Left lobe of liver (tissue), 2 donors: ENCODE measurements at regions not wholly inside any gene's neighbourhood (a gene's known extent, or its start where the extent isn't known, plus 50 kb on each side); places are given as distances from the start of the nearest gene placed in this dataset.

Experiments
- ATAC-seq: fragments of 200-7000 bp; cut with Tn5 transposase; one replicate; pipeline ENCODE4 v1.9.1; 2020; ENCODE audit warnings: mild to moderate bottlenecking, moderate library complexity
- DNase-seq: peaks from one replicate; pipeline ENCODE4 v3.0.0-alpha.2; 2020; ENCODE audit warnings: low spot score
- donor health status: DM: no; HTN: no; CAD: no; lungs with moderate emphysema.
- donor health status: DM: no; HTN: yes; CAD: no.

DNA sequence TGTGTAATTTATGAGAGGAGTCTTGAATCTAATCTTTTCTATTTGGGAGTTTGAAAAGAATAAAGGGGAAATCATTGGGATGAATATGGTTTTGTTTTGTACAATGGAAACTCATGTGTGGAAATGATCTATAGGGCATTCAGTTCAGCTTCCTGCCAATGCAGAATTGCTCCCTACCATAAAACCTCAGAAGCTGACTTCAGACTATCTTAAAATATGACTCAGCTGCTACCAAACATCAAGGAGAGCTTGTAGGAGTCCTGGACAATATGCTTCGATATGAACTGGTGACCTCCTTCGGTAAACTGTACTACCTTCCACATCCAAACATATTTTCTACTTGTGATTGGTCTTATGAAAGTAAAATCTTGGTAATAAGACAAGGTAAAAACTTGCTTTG, 160.6 kb downstream of the CAPZA3 start:
- no peak for ATAC-seq
- no peak for DNase-seq

DNA sequence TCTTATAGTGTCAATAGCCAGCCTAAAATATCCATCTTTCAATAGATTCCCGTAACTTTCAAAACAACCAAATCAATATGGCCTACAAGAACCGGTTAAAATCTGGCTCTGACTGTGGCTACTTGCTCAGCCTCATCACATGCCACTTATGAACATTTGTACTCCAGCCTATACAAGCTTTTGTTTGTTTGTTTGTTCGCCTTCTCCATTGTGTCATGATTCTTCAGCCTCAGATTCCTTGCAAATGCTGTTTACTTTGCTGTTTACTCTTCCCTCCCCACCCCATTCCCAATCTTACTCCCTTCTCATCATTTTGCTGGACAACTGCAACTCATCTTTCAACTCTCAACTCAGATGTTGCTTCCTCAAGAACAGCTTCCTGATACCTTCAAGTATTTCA, 161.2 kb downstream of the CAPZA3 start:
- DNase-seq (no peak), ATAC-seq (no peak)

DNA sequence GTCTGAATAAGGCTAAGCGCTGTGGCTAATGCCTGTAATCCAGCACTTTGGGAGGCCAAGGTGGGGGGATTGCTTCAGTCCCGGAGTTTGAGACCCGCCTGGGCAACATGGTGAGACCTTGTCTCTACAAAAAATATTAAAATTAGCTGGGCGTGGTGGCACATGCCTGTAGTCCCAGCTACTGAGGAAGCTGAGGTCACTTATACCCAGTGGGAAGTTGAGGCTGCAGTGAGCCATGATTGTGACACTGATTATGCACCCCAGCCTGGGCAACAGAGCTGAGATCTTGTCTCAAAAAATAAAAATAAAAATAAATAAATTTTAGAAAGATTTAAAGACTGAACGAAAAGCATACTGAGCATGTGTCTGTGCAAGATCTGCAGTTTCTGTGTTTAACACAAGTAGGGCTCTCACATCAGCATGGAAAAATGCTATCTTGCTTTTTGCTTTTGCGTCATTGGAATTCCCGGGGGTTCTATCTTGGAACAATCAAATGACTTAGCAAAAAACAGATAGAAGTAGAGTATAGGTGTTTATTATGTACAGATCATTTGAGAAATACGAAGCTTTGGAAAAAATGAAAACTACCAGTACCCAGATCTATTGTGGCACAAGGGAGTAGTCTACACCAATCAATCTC, 161.9 kb downstream of the CAPZA3 start:
- DNase-seq (no peak), ATAC-seq (no peak)

DNA sequence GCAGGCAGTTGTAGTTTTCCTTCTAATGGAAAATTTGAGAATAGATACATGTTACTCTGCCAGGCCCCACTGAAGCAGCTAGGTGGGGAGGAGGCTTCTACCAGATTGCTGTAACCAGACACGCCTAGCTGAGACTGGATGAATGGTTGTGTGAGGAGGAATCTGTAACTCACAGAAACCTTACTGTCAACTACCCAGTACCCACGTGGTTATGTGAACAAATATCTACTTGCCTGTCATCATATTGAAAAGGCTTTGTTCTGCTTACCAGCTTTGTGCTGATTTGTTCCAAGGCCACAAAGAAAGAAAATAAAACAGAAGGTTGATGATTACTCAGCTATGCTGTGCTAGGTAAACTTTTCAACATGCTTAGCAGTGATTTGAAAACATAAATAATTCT, 167.2 kb downstream of the CAPZA3 start:
- no peak for DNase-seq
- no peak for ATAC-seq

DNA sequence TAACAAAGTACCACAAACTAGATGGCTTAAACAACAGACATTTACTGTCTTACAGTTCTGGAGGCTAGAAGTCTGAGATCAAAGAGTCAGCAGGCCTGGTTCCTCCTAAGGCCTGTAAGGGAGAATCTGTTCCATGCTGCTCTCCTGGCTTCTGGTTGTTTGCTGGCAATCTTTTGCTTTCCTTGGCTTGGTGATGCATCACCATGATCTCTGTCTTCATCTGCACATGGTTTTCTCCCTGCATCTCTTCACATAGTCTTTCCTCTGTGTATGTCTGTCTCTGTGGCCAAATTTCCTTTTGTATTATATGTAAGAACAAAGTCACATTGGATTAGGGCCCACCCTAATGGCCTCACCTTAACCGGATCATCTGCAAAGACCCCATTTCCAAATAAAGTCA, 168.5 kb downstream of the CAPZA3 start:
- no peak for ATAC-seq

DNA sequence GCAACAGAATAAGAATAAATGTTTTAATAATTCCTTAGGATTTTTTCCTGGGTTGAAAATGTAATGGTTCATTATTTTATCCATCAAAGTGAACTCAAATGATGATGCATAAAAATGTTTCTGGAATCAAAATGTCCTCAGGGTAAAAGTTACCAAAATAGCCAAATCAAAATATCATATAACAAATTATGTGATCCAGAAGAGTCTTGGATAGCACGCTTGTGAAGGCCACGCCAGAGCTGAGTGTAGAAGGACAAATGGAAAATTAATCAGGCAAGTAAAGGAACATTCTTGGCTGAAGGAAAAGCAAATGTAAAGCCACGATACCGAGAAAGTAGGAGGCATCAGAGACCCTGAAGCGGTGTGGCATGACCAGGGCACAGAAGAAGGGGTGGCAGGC, 169.2 kb downstream of the CAPZA3 start:
- ATAC-seq: no peak

More for the DNA sequence above, 168.5 kb downstream of the CAPZA3 start:
- no peak for DNase-seq

DNA sequence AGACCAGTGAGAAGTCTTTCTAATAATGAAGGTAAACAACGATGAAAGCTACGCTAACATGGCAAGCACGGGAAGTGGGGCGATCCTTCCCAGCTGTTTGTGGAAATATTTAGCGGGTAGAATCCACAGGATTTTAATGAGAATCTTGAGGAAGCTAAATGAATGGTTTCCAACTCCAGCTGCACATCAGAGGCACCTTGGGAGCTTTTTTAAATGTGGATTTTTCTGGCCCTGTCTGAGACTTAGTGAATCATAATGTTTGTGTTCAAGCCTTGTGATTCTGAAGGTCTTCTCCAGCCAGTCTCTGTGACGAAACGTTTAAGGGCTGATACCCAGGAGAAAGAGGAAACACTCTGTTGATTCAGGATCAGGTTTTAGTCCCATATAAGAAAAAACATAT, 169.8 kb downstream of the CAPZA3 start:
- no peak for ATAC-seq
- DNase-seq: no peak

More for the DNA sequence above, 169.2 kb downstream of the CAPZA3 start:
- DNase-seq: no peak

DNA sequence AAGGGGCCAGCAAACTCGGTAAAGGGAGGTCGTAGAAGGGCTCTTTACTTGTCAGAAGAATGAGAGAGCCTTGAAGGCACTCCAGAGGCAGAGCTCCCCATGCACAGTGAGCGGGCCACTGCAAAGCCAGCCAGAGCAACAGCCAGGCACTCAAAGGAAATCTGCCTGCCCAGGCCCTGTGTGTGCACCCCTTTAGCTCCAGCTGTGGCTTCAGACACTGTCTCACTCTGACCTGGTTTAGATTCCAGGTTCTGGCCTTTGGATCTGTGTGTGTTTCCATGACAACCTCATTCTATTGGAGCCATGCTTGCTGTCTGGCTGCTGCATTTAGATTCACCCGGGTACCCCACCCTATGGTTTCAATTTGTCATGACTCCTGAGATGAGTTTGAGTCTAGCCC, 170.3 kb downstream of the CAPZA3 start:
- ATAC-seq (no peak), DNase-seq (no peak)

DNA sequence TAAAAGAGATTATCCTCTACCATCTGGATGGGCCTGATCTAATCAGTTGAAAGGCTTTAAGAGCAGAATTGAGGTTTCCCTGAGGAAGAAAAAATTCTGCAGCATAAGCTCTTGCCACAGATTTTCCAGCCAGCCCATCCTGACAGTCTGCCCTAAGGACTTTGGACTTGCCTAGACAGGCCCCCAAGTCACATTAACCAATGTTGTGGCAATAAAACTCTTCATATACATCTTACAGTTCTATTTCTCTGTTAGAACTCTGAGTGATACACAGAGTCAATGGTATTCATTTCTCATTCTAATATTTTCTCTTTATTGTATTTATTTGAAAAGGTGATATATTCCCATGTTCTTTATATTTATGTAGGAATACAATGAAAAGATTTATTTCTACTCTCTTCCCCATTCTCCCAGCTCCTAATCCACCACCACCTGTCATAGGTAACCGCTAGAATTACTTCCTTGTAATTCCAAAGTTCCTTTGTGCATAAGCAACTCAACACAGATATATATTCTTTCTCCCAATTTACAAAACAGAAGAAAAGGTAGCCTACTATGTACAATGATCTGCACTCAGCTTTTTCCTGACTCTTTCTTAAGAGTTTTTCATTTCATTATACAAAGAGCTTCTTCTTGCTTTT, 182.1 kb downstream of the CAPZA3 start:
- no peak for DNase-seq
- peak; percentile 46 for ATAC-seq

DNA sequence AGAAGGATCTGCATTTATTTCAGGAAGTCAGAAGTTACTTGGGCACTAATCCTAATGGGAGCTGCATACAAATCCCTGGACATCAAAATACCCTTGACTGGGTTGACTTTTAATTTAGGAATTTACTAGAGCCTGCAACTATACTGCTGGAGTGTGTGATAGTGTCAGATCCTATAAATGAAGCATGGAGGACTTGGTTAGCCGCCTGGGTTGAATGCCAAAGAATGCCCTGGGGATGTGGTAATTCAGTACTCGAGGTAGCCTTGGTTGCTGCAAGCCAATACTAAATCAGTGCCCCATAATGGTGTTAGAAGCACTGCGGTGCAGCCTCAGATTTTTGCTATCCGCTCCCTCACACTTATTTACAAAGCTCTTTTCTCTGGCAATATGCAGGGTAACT, 184.9 kb downstream of the CAPZA3 start:
- no peak for DNase-seq
- ATAC-seq: no peak

DNA sequence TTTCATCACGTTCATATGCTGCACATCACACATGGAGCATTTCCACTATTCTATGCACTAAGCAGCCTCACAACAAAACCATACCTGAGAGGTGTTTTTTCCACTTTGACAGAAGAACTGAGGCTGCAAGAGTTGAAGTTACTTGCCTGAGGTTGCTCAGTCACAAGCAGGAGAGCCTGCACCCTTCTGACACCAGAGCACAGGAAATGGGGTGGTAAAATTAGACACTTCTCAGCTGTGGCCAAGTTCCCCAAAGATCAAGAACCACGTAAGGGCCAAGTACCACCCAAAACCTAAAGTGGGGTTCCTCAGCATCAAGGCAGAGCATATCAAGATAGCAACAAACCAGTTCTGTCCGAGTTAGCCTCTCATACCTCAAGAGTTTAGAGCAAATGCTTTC, 185.8 kb downstream of the CAPZA3 start:
- no peak for DNase-seq
- ATAC-seq: no peak

DNA sequence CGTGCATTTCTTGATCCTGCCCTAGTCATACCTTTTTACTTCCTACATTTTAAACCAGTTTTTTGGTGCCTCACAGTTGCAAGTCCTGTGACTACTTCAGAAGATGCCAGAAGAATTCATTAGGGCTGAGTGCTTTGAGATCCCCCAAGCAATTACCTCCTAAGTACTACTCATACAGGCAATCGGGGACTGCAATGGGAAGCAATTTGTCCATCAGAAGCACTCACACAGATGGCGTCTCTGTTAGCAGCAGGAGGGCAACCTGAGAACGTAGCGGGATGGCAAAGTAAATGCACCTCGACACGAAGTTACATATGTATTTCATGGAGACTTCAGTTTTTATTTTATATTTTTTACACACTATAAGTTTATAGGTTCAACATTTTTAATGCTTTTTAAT, 188.3 kb downstream of the CAPZA3 start:
- ATAC-seq (no peak), DNase-seq (no peak)

DNA sequence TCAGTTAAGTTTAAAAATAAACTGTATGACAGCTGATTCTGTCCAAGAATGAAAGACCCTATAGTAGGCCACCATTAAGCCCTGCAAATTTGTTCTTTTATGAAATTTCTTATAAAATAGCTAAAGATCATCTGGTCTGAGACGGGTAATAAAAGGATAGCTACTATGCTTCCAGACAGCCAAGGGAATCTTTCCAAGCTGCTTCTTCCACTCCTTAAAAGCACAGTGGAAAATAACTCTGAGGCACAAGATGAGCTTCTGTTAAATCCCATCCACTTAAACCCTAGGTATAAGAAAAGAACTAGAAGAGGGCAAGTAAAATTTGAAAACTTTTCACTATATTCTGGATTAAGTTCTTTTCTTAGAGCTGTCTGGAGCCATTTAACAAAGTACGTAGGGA, 194.3 kb downstream of the CAPZA3 start:
- DNase-seq (no peak), ATAC-seq (no peak)

DNA sequence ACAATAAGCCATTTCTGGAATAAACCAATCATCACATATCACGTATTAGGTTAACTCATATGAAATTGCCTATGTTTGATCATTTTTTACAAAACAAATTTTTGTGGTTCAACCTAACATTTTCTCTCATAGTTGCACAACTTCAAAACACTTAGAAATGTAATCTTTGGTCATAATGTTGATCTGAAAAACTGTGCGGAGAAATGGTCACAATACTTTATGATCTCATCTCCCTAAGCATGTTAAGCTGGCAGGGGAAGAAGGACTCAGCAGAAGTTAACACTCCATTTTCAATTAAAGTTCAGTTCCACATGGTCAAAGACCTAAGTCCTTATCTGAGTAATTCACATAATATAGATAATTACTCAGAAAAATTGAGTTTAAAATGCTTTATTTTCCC, 194.8 kb downstream of the CAPZA3 start:
- ATAC-seq: no peak
- no peak for DNase-seq

DNA sequence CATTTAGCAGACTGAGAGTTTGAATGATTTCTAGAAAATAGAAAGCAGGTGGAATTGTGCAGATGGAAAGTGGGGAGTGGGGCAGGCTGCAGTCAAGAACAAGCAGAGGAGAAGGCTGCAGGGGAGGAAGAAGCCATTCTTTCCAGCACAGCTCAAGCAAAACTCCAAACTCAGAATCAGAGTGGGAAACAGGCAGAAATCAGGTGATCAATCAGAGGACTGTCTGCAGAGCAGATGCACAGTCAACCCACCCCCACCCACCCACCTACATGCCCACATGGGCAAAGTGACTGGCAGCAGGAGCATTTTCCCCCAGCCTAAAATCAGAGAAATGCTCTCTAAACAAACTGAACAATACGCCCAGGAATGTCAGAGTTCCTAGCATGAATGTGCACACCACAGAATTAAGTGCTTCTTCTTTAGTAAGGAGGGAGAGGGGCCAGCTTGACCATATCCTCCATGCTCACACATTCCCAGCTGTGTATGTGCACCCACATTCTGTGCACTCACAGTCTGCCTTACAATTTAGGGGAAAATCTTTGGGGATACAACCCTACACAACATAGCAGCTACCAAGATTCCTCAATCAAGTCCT, 194.1 kb upstream of the PLEKHA5 start:
- no peak for DNase-seq
- ATAC-seq: no peak

DNA sequence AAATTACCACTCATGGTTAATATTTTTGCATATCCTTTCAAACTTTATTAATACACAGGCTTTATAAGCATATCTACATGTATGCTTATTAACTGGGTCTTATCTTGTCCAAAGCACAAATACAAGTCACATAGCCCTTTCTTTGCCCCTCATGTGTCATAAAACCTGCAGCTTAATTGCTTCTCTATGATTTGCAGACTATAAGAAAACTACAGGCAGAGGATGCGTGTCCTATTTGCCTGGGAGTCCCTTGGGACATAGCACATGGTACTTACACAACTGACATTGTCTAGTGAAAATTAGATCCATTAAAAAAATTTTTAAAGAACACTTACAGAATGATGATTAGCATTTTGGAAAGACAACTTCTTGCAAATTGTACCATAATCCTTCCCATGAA, 190.5 kb upstream of the PLEKHA5 start:
- no peak for ATAC-seq
- DNase-seq: no peak

DNA sequence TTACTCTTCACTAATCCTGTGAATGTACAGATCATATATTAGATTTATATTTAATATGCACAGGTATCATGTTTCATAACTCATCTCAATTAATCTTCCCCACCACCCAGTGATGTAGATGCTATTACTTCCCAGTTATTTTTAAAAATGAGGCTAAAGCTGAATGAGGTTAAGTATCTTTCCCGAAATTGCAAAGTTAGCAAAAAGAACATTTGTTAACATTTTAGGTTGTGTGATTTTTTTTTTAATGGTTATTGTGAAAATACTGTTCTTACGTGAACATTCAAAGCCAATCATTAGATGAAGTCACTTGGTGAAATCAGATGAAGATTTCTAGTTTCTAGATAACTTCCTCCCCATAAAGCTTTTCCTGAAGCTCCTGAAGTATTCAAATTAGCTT, 186.9 kb upstream of the PLEKHA5 start:
- DNase-seq (no peak), ATAC-seq (no peak)

DNA sequence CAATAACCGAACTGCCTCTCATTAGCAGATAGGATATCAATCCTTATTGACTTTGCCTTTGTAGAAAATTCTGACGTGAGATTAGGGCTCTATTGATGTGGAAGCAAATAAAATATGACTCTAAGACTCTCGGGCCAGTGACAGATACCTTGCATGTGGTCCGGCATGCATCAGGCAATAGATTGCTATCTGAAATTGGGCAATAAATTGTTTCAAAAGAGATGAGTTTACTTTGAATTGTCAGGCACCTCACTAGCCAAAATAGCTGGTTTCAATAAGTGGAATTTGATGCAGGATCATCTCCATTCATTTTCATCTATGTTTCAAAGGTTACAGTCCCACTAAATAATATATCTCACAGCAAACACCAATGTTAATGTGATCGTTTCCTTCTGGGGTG, 186.3 kb upstream of the PLEKHA5 start:
- ATAC-seq: peak; percentile 84
- DNase-seq: no peak

DNA sequence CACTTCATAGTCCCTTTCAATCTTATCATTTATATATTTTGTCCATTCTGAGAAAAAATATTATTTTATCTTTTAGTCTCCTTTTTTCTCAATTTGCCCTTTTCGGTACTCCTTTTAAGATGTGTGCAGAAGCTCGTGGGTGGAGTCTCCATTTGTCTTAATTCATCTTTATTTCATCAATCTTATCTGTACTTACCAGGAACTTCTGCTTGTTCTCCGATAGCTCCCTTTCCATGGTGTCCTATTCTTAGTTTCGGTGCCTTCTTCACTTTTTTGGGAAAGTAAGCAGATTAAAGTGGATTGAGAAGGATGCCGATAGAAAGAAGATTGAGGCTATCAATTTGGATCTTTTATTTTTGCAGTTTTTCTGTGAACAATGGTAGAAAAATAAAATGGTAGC, 183.4 kb upstream of the PLEKHA5 start:
- DNase-seq (no peak), ATAC-seq (no peak)

DNA sequence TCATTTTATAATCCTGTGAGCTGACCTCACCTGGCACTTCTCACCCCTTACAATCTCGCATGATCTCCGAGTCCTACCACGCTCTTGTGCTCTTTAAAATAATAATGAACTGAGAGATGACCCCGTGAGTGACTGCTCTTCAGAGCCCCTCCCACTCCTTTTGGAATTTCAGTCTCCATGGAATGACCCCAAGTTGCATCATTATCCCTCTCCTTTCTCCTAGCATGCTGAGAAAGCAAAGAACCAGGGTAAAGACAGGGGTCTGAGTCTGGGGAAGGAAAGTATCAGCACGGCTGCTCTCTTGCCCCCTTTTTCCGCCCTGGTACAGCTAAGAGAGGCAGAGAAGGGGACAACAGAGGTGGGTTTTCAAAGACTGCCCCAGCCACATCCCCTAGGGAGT, 178.3 kb upstream of the PLEKHA5 start:
- ATAC-seq (no peak), DNase-seq (no peak)

DNA sequence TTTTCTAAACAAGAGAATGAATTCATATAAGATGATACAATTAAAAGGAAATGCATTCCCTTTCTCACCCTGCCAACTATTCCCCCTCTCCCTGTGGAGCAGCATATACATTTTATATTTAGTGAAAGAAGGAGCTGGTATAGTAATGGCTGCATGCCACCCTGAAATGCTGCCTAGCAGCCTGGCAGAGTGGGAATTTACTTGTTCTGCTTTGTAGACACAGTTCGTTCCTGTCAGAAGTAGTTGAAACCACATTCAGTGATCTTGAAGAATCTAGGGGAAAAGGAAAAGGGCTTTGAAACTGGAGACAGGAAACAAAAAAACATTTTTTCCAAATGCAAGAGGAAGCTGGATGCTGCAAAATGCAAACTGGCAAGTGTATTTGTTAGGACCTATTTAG, 176.0 kb upstream of the PLEKHA5 start:
- ATAC-seq (no peak), DNase-seq (no peak)

DNA sequence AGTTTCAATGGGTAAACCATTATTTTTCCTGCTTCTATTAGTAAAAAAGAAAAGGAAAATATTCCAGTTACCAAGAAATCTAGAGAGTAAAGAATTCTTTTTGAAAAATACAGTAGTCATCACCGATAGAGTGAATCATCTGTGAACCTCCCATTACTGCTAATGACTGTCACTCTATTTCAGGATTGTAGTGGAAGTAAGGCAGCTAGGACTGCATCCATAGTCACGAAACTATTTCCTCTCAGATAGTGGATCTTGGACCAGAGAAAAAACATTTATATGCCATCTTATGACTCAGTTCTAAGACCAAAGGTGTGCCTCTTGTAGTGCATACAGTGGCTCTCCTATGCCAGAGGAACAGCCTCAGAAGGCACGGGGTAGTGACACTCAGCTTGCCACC, 173.9 kb upstream of the PLEKHA5 start:
- ATAC-seq: no peak
- DNase-seq: no peak

DNA sequence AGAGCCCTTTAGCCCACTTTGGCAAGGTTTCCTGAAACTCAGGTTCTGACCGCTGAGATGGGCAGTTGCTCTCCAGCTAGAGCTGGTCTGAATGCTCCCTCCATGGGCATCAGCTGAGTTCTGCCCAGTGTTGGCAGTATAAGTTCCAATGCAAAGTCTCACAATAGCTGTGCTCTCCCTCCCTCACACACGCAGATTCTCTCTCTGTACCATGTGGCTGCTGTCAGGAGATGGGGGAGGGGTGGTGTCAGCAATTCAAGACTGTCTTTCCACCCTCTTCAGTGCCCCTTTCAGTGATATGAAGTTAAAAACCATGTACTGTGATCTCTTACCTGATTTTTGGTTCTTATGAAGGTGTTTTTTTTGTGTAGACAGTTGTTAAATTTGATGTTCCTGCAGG, 164.3 kb upstream of the PLEKHA5 start:
- no peak for ATAC-seq
- no peak for DNase-seq
